ENCODE measurements at regions not wholly inside any gene's neighbourhood (a gene's known extent, or its start where the extent isn't known, plus 50 kb on each side); places are given as distances from the start of the nearest gene placed in this dataset.

GRCh38 chr2:41706286-41706685 lies 341.5 kb upstream of the PKDCC start:
- in situ Hi-C loops (cut with MboI; ENCODE audit: low sequenced_read_pairs), result no loop called here

- in situ Hi-C loops (cut with MboI; ENCODE audit: low sequenced_read_pairs), result no loop called here
These were observed 339.9 kb upstream of the PKDCC start for GRCh38 chr2:41707790-41708451.

- in situ Hi-C loops (cut with MboI; ENCODE audit: low sequenced_read_pairs), result no loop called here
These were observed 337.9 kb upstream of the PKDCC start for GRCh38 chr2:41709702-41710599.

- in situ Hi-C loops (cut with MboI; ENCODE audit: low sequenced_read_pairs), result no loop called here
These were observed 336.9 kb upstream of the PKDCC start for GRCh38 chr2:41710944-41711343.

- in situ Hi-C loops (cut with MboI; ENCODE audit: low sequenced_read_pairs), result no loop called here
These were observed 336.1 kb upstream of the PKDCC start for GRCh38 chr2:41711736-41712135.

GRCh38 chr2:41716497-41716896 lies 331.3 kb upstream of the PKDCC start:
- in situ Hi-C loops (cut with MboI; ENCODE audit: low sequenced_read_pairs), result no loop called here

- in situ Hi-C loops (cut with MboI; ENCODE audit: low sequenced_read_pairs), result no loop called here
These were observed 330.0 kb upstream of the PKDCC start for GRCh38 chr2:41717839-41718238.

GRCh38 chr2:41718705-41719104 lies 329.1 kb upstream of the PKDCC start:
- in situ Hi-C loops (cut with MboI; ENCODE audit: low sequenced_read_pairs), result no loop called here

GRCh38 chr2:41719756-41720155 lies 328.1 kb upstream of the PKDCC start:
- in situ Hi-C loops (cut with MboI; ENCODE audit: low sequenced_read_pairs), result no loop called here

GRCh38 chr2:41720331-41721251 lies 327.2 kb upstream of the PKDCC start:
- in situ Hi-C loops (cut with MboI; ENCODE audit: low sequenced_read_pairs), result no loop called here

GRCh38 chr2:41722668-41723369 lies 325.0 kb upstream of the PKDCC start:
- in situ Hi-C loops (cut with MboI; ENCODE audit: low sequenced_read_pairs), result no loop called here

- in situ Hi-C loops (cut with MboI; ENCODE audit: low sequenced_read_pairs), result no loop called here
These were observed 324.3 kb upstream of the PKDCC start for GRCh38 chr2:41723526-41723925.

GRCh38 chr2:41724465-41724864 lies 323.4 kb upstream of the PKDCC start:
- in situ Hi-C loops (cut with MboI; ENCODE audit: low sequenced_read_pairs), result no loop called here

- in situ Hi-C loops (cut with MboI; ENCODE audit: low sequenced_read_pairs), result no loop called here
These were observed 321.9 kb upstream of the PKDCC start for GRCh38 chr2:41725901-41726300.

- in situ Hi-C loops (cut with MboI; ENCODE audit: low sequenced_read_pairs), result no loop called here
These were observed 321.5 kb upstream of the PKDCC start for GRCh38 chr2:41726364-41726763.

- in situ Hi-C loops (cut with MboI; ENCODE audit: low sequenced_read_pairs), result no loop called here
These were observed 320.7 kb upstream of the PKDCC start for GRCh38 chr2:41727152-41727551.

GRCh38 chr2:41727711-41728110 lies 320.1 kb upstream of the PKDCC start:
- in situ Hi-C loops (cut with MboI; ENCODE audit: low sequenced_read_pairs), result no loop called here

GRCh38 chr2:41728788-41729338 lies 319.0 kb upstream of the PKDCC start:
- in situ Hi-C loops (cut with MboI; ENCODE audit: low sequenced_read_pairs), result no loop called here

- in situ Hi-C loops (cut with MboI; ENCODE audit: low sequenced_read_pairs), result no loop called here
These were observed 317.9 kb upstream of the PKDCC start for GRCh38 chr2:41729800-41730364.

- in situ Hi-C loops (cut with MboI; ENCODE audit: low sequenced_read_pairs), result no loop called here
These were observed 312.8 kb upstream of the PKDCC start for GRCh38 chr2:41735006-41735405.
